Left ventricle myocardium inferior (tissue), 1 donor: ENCODE measurements at regions not wholly inside any gene's neighbourhood (a gene's known extent, or its start where the extent isn't known, plus 50 kb on each side); places are given as distances from the start of the nearest gene placed in this dataset.
A peak's percentile ranks its signal among the peaks of the same experiment; 100 is the strongest.

Experiments
- DNase-seq: peaks from one replicate; pipeline ENCODE4 v3.0.0-alpha.2; 2020
- H3K27ac ChIP-seq: fragments of 200-600 bp; replicated peaks from 2 replicates; pipeline ENCODE4 v1.8.0; 2021
- H3K27me3 ChIP-seq: fragments of 200-600 bp; 2 replicates; pipeline ENCODE4 v1.8.0; 2021; ENCODE audit warnings: low read depth
- H3K36me3 ChIP-seq: fragments of 200-600 bp; 2 replicates; pipeline ENCODE4 v1.8.0; 2021
- H3K4me1 ChIP-seq: fragments of 200-600 bp; 2 replicates; pipeline ENCODE4 v1.8.0; 2021
- H3K4me3 ChIP-seq: fragments of 200-600 bp; 2 replicates; pipeline ENCODE4 v1.8.0; 2021; ENCODE audit warnings: mild to moderate bottlenecking, moderate library complexity
- H3K9me3 ChIP-seq: fragments of 200-600 bp; replicated peaks from 2 replicates; pipeline ENCODE4 v1.8.0; 2021
- intact Hi-C: fragments of 100-400 bp; cut with micrococcal nuclease; formaldehyde crosslinking; loops from one replicate; pipeline ENCODE4 v1.11.0; 2022
- TF ChIP-seq, protein P1 (sequence below): fragments of 200-600 bp; IDR thresholded peaks from 2 replicates; pipeline ENCODE4 v1.8.0; 2021; ENCODE audit warnings: antibody characterized with exemption, mild to moderate bottlenecking, borderline replicate concordance
- donor health status: DM: no; HTN: yes; CAD: no; lungs with severe emphysema.

DNA sequence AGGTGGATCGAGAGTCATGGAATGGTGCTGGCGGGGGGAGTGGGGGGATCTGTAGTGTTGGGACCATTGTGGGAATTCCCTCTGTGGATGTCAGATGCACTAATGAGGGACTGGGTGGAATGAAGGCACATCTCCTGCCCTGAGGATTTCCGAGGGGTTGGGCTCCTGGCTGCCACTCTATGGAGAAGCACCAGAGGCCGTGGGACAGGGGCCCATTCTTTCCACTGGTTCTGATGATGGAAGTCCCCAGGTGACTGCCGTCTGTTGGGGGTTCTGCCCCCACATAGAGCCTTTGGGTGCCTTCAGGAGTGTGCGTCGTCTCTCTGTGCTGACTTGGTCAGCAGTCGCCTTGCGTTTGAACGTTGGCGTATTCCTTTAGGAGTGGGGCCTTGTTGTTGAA is 202.9 kb downstream of the GLRX3 start:
- Histone ChIP-seq H3K36me3 (no peaks in the 10 kb centered on the region), H3K4me3 (no peak overlapping the region), H3K4me1 (no peaks in the 10 kb centered on the region), H3K9me3 (no peaks in the 10 kb centered on the region), H3K27ac (no peak overlapping the region), H3K27me3 (peaks cover 91% of the 10 kb centered on the region)
- intact Hi-C loops, result no loop called here
- no peak for DNase-seq
- TF ChIP-seq, protein P1, sequence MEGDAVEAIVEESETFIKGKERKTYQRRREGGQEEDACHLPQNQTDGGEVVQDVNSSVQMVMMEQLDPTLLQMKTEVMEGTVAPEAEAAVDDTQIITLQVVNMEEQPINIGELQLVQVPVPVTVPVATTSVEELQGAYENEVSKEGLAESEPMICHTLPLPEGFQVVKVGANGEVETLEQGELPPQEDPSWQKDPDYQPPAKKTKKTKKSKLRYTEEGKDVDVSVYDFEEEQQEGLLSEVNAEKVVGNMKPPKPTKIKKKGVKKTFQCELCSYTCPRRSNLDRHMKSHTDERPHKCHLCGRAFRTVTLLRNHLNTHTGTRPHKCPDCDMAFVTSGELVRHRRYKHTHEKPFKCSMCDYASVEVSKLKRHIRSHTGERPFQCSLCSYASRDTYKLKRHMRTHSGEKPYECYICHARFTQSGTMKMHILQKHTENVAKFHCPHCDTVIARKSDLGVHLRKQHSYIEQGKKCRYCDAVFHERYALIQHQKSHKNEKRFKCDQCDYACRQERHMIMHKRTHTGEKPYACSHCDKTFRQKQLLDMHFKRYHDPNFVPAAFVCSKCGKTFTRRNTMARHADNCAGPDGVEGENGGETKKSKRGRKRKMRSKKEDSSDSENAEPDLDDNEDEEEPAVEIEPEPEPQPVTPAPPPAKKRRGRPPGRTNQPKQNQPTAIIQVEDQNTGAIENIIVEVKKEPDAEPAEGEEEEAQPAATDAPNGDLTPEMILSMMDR, result no peak

DNA sequence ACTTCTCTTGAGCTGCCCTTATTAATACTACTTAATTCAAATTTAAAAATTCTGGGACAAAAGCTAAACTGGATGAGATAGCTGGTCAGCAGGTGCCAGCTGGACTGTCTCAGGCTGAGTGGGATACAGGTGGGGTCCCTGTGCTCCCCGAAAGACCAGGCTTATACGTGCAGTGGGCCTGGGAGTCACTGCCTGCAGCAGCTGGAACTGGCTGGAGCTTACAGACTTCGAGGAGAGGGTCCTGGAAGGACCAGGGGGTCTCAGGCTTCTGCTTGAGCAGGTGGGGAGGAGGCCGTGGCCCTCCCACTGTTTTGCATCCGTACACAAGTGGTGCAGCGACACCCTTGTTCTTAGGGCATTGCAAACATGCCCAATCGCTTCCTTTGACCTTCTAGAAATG is 203.7 kb downstream of the GLRX3 start:
- Histone ChIP-seq H3K27me3 (peaks cover 92% of the 10 kb centered on the region), H3K4me3 (no peak overlapping the region), H3K4me1 (no peaks in the 10 kb centered on the region), H3K9me3 (no peaks in the 10 kb centered on the region), H3K27ac (no peak overlapping the region), H3K36me3 (no peaks in the 10 kb centered on the region)
- no peak for DNase-seq
- intact Hi-C loops, result no loop called here
- TF ChIP-seq, protein P1, result no peak

DNA sequence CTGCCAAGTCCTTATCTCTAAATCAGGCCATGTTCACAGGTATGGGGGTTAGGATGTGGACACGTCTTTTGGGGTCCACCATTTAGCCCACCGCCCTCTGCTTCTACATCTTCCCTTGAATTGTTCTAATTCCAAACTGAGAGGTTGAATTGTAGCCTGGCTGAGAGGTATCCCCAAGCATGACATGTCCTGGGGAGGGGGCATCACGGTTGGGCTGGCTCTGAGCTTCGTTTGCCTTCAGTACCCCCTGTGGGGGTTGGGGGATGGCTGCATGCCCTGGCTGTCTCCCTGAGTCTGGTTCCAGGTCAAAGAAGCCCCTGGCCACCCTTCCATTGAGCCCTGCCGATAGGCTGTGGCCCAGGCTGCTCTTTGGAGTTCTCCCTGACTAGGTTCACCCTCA is 204.6 kb downstream of the GLRX3 start:
- TF ChIP-seq, protein P1, result no peak
- Histone ChIP-seq H3K27me3 (peaks cover 85% of the 10 kb centered on the region), H3K4me1 (no peaks in the 10 kb centered on the region), H3K9me3 (no peaks in the 10 kb centered on the region), H3K27ac (no peak overlapping the region), H3K36me3 (no peaks in the 10 kb centered on the region), H3K4me3 (no peak overlapping the region)
- intact Hi-C loops, result no loop called here
- DNase-seq, result no peak

DNA sequence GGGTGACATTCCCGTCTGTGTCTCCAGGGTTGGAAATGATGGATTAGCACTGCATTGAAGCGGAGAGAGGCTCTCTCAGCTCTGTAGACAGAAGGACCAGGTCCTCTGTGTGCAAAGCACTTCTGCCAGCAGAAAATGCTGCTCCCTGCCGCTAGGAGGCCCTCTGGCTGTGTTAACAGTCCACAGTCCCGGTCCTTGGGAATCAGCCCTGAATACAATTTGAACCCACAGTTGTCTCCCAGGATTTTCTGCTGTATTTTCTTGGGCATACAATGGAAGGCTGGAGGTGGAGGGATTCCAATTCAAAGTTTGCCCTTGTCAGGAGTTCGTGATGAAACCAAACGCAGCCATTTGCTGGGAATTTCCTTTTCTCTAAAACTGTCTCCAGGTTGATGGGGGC is 205.2 kb downstream of the GLRX3 start:
- intact Hi-C loops, result no loop called here
- TF ChIP-seq, protein P1, result peak; percentile 70
- H3K27me3 ChIP-seq, result peaks cover 79% of the 10 kb centered on the region
- H3K9me3 ChIP-seq, result peaks cover 2% of the 10 kb centered on the region
- no peaks in the 10 kb centered on the region for H3K36me3 ChIP-seq
- H3K4me1 ChIP-seq, result no peaks in the 10 kb centered on the region
- DNase-seq, result no peak
- H3K4me3 ChIP-seq, result no peak overlapping the region
- H3K27ac ChIP-seq, result no peak overlapping the region

DNA sequence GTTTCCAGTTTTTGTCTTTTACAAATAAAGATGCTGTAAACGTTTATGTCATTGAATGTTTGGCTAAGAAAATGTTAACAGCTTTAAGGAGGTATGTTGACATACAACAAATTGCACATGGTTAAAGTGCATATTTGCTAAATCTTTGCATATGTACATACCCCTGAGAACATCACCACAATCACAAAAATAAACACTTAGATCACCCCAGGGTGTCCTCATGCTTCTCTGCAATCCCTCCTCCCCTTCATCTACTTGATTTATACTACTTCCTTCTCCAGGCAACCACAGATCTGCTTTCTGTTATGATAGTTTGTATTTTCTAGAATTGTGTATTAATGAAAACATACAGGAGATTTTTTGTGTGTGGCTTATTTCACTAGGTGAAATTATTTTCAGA is 209.5 kb downstream of the GLRX3 start:
- TF ChIP-seq, protein P1, result no peak
- intact Hi-C loops, result no loop called here

DNA sequence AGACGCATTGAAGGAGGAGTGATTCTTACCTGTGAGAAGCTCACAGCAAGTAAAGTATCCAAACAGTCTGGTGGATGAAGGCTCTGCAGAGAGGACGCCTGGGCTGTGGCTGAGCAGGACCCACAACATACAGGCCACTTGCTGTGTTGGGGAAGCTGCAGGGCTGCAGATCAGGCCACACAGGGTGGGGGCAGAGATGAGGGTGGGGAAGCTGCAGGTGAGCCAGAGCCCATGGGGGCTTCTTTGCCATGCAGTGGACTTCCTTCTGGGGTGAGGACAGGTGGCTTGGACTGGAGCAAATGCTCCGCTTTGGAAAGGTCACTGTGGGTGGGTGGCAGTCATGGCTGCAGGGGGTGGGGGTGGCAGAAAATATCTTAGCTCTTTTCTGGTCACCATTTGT is 214.8 kb downstream of the GLRX3 start:
- no peak overlapping the region for H3K4me3 ChIP-seq
- H3K27me3 ChIP-seq, result peaks cover 20% of the 10 kb centered on the region
- TF ChIP-seq, protein P1, result no peak
- H3K27ac ChIP-seq, result no peak overlapping the region
- H3K4me1 ChIP-seq, result no peaks in the 10 kb centered on the region
- no peak for DNase-seq
- peaks cover 22% of the 10 kb centered on the region for H3K9me3 ChIP-seq
- no peaks in the 10 kb centered on the region for H3K36me3 ChIP-seq
- intact Hi-C loops, result no loop called here

More for the DNA sequence above, 209.5 kb downstream of the GLRX3 start:
- H3K9me3 ChIP-seq, result peaks cover 22% of the 10 kb centered on the region
- H3K27me3 ChIP-seq, result peaks cover 41% of the 10 kb centered on the region
- DNase-seq, result no peak
- no peaks in the 10 kb centered on the region for H3K36me3 ChIP-seq
- no peaks in the 10 kb centered on the region for H3K4me1 ChIP-seq
- H3K27ac ChIP-seq, result no peak overlapping the region
- H3K4me3 ChIP-seq, result no peak overlapping the region
